GM21825 (cell line): ENCODE measurements at regions not wholly inside any gene's neighbourhood (a gene's known extent, or its start where the extent isn't known, plus 50 kb on each side); places are given as distances from the start of the nearest gene placed in this dataset.

Experiments used
- ATAC-seq: cut with Tn5 transposase; IDR thresholded peaks from one replicate; pipeline ENCODE4 v1.9.1; 2021; ENCODE audit warnings: mild to moderate bottlenecking, moderate library complexity; ENCODE audit not compliant: unreplicated experiment

DNA sequence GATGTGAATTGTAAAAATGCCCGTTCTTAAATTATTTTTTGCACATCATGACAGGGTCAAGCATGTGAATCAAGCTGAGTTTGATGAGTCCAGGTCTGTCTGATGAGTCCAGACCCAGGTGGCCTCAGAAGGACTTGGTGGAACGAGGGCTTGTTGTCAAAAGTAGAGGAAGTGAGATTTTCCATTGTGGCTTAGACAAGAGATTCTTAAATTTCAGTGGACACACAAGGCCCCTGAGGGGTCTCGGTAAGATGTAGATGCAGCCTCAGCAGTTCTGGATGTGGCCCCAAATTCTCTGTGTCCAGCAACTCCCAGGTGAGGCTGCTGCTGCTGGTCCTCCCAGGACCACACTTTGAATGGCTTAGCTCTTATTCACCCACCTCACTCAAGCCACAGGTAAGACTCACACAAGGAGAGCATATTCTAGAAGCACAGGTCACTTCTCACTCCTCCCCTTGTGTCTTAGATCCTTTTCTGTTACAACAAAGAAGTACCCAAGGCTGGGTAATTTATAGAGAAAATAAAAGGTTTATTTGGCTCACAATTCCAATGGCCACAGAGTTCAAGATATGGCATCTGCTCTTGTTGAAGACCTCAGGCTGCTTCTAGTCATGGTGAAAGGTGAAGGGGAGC lies 98.8 kb downstream of the GGTLC2 start:
- no peak for ATAC-seq

DNA sequence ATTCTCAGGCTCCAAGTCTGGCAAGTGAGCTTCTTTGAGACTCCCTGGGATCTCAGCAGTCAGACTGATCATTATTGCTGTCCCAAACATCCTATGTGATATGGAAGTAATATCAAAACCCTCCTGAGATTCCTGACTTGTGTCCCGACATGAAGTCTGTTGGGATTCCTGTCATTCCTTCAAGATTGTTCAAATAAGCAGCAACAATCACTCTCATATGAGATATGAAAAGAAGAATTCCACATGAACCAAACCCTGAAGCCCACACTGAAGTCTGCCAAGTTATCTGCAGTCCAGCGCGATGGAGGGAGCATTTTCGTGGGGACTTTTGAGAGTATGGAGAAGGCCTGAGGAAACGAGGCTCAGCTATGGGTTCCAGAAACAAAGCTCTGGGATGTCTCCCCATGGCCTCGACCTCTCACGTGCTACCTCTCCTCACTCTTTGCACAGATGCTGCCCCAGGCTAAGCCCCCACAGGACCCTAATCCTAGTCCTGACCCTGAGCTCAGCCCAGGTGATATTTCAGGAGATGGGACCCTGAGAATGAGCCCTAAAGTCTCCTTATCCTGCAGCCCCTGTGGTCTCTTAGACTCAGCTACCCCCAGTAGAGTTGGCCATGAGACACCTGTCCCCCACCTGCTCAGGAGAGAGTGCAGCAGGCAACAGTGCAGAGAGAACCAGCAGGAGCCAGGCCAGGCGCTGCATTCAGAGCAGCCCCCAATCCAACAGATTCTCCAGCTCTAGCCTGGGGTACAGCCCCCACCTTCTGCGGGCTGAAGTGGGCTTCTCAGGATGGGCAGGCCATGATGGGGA lies 100.2 kb downstream of the GGTLC2 start:
- no peak for ATAC-seq

DNA sequence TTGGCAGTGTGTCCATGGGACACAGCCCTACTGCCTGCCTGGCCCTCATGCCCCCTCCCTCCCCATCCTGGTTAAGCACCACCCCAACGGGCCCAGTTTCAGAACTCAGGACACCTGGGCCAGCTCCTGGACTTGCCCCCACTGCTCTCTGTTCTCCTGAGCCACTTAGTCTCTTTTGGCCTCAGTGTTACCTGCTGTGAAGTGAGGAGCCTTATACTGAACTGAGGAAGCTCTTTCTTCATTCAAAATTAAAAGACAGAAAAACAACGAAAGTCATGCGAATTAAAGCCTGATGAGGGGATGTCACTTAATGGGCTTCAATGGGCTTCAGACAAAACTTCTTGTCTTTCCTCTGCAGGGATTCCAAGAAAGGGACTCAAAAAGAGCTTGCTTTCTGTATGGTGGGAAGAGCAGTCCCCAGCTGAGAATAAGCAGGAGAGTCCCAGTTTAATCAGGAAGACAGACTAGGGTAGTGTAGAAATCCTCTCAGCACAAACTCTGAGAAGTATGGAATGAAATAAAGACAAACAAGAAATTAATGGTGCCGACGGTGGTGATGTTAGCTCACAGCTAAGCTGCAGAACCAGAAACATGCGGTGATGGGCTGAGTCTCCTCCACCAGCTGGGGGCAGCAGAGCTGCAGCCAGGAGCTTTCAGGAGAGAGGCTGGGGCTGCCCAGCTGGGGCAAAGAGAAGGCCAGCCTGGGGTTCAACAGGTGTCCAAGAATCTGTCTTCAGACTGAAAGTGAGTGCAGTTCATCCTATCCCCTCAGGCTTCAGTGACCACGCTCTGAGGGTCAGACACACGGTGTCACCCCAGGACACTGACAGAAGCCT lies 101.0 kb downstream of the GGTLC2 start:
- no peak for ATAC-seq

DNA sequence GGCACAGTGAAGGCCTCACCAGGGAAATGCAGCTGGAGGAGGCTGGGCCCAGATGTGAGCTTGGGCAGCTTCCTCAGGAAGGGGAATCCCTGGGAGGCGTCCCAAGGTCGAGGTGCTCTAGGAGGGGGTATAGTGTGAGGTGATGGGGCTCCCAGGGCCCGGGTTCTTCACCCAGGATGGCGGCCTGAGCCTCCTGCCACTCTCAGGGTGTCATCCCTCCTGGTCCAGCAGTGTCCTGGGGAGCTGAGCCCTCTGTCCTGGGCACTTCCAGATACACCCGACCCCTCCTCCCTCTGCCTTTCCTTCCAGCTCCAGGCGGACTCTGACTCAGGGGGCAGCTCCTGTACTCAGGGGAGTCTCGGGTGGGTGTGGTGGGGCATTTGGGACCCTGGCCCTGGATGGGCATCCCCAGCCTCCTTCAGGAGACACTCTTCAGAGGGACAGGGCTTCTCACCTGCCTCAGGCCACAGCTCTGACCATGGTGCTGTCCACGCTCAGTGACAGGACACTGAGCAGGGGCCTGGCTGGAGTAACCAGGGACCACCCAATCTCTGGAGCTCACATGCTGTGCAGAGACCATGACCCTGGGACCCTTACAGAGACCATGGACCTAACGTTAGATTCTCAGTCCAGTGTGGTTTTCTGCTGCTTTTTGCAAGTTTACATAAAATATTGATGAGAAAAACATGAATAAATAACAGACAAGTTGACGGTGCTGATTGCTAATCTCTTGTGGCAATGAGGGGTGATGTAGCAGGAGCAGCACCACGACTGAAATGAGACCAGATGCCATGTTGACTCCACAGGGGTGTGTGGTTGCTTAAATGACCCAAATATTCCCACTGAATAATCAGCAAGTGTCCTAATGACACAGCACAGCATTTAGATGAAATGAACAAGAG lies 101.9 kb downstream of the GGTLC2 start:
- ATAC-seq = no peak

DNA sequence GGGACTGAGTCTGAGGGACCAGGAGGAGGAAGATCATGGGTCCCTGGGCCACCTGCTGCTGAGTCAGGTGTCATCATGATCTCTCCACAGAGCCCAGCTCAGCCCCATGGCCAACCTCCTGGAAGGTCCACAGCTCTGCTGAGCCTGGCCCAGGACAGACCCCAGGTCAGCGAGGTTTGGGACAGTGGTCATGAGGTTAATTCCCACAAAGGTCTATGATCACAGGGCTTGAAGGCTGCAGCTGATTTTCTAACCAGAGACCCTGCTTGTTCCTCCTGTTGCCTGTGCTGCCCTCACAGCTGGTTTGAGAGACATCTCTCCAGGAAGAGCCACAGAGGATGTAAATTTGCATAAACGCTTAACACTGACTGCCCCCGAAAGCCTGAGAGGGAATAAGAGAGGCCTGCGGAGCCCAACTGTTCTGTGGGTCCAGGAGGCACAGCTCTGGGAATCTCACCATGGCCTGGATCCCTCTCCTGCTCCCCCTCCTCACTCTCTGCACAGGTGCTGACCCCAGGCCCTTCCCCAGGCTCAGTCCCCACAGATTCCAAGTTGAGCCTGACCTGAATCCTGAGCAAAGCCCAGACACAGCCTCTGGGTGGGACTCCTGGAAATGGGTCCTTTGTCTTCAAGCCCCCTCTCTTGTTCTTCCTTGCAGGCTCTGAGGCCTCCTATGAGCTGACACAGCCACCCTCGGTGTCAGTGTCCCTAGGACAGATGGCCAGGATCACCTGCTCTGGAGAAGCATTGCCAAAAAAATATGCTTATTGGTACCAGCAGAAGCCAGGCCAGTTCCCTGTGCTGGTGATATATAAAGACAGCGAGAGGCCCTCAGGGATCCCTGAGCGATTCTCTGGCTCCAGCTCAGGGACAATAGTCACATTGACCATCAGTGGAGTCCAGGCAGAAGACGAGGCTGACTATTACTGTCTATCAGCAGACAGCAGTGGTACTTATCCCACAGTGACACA lies 102.8 kb downstream of the GGTLC2 start:
- ATAC-seq = no peak

DNA sequence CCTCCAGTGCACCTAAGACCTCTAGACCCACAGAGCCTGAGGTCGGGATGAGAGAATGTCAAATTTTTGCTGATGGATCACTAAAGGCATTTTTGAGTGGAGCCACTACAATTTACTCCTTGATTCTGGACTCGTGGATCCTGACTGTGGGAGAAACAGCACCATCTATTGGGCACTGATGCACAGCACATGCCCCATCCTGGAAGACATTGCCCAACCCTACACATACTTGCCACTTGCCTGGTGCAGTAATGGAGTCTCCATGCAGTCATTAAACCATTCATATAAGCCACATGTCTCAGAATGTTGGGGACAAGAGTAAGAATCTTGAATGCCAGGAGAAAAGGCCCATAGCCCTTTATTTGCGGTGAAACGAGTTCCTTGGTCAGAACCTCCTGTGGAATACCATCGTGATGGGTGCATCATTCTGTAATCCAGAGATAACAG lies 103.9 kb downstream of the GGTLC2 start:
- ATAC-seq = no peak

DNA sequence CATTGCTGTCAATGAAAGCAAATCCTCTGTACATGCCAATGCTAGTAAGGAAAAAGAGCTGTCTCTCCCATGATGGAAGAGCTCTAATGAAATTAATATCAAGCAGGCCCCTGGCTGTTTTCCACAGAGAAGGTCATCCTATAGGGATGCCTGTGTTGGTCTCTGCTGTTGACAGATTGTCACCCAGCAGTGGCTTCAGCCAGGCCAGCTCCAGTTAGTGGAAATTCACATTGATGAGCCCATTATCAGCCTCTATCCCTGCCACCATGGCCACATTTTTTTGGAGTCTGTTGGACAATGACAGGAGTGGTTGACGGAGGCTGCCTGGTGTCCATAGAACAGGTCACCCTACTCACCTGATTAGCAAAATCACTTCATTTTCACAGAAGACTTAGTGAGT lies 104.3 kb downstream of the GGTLC2 start:
- no peak for ATAC-seq

DNA sequence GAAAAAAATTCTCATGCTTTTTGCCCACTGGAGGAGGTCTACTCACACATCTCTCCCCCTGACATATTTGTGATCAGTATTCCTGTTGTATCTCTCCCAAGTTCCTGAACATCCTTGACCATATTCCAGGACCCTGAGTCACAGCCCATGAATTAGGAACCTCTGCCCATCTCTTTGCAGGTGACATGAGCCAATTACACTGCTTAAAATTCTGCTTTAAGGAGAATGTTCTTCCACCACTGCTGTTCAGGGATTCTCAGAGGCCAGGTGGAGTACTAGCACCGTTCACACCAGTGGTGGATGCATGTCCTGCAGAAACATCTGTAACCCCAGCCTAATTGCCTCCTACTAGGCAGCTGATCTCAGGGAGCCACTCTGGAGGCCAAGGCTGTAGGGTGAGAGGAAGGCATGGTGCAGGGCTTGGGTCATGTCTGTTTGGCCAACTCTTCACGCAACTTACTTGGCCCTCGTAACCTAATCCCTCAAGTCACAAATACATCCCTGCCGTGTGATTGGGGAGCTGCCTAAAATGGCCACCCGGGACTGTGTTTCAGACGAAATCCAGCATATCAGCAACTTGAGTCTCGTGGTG lies 104.8 kb downstream of the GGTLC2 start:
- ATAC-seq = no peak

DNA sequence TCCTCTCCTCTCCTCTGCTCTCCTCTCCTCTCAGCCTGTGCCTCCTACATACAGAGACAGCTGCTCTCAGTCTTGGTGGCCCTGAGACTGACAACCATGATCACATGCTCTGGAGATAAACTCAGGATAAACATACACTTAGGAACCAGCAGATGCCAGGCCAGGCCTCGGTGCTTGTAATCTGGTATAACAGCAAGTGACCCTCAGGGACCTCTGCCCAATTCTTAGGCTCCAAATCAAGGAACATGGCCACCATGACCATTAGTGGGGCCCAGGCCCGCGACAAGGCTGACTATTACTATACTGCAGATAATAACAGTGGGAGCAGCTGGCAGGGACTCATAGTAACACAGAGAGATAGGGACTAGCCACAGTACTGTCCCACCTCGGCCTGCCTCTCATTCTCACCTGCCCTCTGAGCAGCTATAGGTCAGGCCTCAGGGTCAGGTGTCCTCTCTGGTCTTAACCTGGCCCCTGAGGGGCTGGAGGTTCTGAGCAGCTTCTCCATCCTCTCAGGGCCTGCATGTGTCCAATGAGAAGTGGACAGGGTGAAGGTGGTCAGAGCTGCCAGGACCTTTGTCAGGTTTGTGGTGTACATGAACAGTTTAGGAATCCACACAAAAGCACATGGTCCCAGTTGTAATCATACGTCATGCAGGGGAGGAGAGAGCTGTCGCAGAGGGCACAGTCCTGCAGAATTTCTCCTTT lies 106.1 kb downstream of the GGTLC2 start:
- no peak for ATAC-seq

DNA sequence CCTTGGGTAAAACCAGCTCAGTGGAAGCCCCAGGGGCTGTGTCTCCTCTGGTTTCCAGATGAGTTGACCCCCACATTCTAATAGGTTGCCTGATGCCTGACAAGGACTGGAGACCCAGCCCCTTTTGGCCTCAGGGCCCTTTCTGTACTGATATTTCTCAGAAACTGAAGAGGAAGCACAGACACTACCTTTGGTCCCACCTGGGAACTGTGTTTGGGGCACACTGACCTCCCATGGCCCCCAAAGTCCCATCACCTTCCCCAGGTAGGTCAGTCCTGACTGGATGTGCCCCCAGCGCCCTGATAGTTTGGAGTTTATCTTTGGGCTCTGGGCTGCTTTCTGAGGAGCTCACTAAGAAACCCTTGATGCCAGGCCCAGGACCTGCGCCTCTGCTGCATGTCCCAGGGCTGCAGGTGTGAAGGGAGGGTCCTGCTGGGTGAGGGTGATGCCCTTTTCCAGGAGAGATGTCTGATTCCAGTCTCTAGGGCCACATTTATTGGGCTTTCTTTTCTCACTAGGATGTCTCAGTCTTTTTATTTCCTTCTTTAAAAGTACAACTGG lies 106.7 kb downstream of the GGTLC2 start:
- ATAC-seq = no peak

DNA sequence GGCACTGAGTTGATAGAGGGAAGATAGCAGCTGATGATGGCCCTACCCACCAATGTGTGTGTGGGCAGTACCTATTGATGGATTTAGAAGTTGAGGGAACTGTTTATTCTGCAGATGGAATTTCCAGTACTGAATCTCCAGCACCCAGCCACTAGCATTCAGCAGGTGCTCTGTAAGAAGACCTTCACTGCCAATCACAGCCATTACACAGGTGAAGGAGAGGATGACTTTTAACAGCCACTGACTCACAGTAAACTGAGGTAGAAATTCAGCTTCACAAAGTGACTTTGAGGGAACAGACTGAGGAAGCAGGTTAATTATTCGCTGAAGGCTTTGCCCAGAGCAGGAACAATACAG lies 107.8 kb downstream of the GGTLC2 start:
- no peak for ATAC-seq

DNA sequence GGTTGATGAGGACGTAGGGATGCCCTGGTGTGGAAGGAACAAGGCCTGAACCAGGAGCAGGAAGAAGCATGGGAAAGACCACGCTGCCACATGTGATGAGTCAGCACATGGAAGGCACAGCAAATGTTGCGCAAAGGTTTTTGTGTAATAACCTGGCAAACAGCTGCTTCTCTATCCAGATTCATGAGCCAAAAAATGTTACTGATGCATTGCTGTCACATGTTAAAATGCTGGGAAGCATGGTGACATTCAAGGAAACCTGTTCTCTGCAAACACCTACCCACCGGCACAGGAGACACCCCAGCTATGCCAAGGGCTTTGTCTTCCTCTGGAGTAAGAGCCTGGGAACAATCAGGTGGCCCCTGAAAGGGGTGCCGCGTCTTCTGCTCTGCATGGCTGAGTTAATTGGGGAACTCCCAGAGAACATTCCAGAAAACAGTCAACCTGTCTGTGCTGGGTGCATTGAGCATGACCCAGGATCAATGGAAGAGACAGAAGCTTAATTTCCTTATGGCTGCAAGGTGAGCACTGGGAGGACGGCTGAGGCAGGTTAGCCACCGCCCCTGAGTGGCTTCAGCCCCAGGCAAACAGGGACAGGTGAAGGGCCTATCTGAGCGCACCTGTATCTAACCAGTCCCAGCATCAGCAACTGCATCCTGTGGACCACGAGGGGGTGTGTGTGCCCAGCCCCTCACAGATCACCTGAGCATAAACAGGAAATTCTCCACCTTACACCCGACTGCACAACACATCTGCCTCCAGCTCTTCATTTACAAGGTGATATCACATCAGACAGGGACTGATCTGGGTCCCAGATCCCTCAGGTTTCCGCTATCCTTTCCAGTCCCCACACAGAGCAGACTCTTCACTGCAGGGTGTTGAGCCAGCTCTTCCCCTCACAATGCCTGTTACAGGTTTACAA lies 108.4 kb downstream of the GGTLC2 start:
- no peak for ATAC-seq

DNA sequence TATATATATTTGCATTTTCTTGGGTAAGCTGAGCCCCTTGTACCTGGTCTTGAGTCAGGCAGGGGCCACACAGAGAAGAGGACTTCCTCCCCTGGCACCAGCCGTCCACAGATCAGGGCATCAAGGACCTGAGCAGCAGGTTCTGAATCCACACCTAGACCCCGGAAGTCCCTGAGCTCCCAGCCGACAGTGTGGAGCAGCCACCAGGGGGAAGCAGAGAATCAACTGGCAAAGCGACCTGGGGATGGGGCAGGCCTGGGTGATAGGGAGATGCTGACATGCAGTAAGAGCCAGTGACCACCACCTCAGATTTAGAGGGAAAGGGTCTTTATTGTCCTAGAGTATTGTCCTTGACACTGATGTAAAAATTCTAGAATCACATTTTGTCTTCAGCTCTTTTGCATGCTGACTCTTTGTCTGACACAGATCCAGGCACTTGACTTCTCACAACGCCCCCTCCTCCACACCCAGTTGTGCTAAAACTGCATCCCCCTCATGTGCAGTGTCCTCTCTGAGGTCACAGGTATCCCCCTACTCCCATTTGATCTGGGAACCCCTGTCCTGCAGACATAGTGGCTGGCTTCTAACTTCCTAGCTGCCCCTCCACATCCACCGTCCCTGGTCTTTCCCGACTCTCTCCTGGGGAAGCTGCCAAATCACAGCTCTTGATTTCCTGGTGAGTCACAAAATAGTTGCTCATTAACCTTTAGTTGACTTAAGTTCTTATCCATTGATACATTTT lies 109.3 kb downstream of the GGTLC2 start:
- ATAC-seq = no peak

DNA sequence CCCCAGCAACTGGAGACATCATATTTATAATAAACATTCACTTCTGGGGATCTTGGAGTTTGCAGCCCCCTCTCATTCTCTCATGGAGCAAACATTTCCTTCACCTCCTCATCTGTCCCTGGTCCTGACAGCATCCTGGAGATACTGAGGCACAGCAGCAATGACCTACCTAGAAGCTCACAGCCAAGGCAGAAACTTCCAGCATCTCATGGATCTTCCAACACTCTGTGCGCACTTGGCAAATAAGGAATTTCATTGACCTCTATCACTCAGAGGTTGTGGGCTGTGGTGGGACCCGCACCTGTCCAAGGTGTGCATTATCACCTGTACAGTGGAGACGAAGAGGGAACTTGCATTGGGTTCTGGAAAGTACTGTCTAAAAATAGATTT lies 109.8 kb downstream of the GGTLC2 start:
- no peak for ATAC-seq

DNA sequence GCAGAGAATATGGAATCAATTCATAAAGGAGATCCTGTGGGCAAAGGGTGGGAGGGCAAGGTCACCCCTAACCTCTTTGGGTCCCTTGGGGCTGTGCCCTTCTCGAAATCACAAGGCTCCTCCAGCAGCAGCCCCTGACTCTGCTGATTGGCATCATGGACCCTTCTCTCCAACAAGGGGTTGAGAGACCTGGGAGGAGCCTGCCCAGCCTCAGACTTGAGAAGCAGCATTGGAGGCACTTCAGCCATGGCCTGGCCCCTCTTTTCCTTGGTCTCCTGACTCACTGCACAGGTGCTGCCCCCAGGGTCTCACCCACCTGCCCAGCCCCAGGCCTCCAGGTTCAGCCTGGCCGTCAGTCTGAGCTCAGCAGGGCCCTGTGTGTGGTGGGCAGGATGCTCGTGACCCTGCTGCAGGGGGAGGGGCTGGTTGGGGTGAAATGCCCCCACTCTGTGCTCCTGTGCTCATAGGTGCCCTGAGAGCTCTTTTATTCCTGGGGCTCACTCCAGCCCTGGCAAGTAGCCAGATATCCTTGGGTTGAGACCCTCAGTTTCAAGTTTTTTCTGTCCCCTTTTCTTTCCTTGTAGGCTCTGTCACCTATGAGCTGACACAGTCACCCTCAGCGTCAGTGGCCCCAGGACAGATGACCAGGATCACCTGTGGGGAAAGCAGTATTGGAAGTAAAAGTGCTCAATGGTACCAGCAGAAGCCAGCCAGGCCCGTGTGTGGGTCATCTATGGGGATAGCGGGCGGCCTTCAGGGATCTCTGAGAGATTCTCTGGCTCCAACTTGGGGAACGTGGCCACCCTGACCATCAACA lies 110.8 kb downstream of the GGTLC2 start:
- no peak for ATAC-seq

DNA sequence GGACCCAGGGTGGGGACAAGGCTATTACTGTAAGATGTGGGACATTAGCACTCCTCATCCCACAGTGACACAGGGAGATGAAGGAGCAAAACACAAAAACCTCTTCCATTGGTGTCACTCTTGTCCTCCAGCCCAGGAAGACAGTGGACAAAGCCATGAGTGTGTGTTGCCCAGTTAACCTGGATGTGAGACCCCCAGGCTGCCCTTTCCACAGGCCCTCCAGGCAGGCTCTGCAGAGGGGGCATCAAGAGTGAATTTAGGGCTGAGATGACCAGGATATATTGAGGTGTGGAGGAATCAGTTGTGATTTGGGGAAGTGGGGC lies 111.3 kb downstream of the GGTLC2 start:
- ATAC-seq = no peak
